ENCODE measurements at regions not wholly inside any gene's neighbourhood (a gene's known extent, or its start where the extent isn't known, plus 50 kb on each side); places are given as distances from the start of the nearest gene placed in this dataset.

DNA sequence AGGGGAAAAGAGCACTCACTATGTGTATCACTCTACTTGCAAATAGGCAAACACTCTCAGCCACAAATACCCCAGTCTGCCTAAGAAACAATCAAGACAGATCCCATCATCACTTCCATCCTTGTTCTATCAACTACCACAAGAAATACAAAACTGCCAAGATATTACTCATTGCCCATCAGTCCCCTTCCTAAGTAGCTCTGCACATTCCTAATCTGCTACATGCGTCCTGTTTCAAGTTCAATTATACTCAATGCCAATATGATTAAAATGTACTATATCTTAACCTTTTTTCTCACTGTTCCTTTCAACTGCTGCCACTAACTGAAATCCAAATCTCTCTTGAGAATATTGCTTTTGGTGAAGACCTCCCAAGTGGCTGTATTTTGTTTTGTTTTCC is 1688.4 kb downstream of the PLA2G4A start:
- no peak for TF ChIP-seq POLR2A (IDR thresholded peaks at IDR 0.05)
- no peak for TF ChIP-seq POLR2AphosphoS5 (IDR thresholded peaks at IDR 0.05)
- TF ChIP-seq CTCF (IDR thresholded peaks at IDR 0.05 in 8 of 11, conservative IDR thresholded peaks at IDR 0.05 in 3 of 11), result no peak
